NCI-H510A (cell line): ENCODE measurements at regions not wholly inside any gene's neighbourhood (a gene's known extent, or its start where the extent isn't known, plus 50 kb on each side); places are given as distances from the start of the nearest gene placed in this dataset.
"Not testable (repeated sequence)": the region's sequence is repeated elsewhere in the genome, so short reads cannot be mapped to it uniquely, and the experiment has no call there.

ENCODE experiments used
- DNase-seq: peaks from one replicate; lab custom pipeline; 2025; lab: John Stamatoyannopoulos, UW

- DNase-seq: no peak
These were observed 112.1 kb downstream of the CENPF start for GRCh38 chr1:214715126-214715525.

- DNase-seq: no peak
These were observed 114.4 kb downstream of the CENPF start for GRCh38 chr1:214717351-214717750.

GRCh38 chr1:214718724-214719123, 115.7 kb downstream of the CENPF start:
- no peak for DNase-seq

- no peak for DNase-seq
These were observed 116.2 kb downstream of the CENPF start for GRCh38 chr1:214719207-214719606.

- DNase-seq: no peak
These were observed 117.6 kb downstream of the CENPF start for GRCh38 chr1:214720561-214720960.

- DNase-seq: no peak
These were observed 124.3 kb downstream of the CENPF start for GRCh38 chr1:214727274-214727673.

- DNase-seq: no peak
These were observed 136.7 kb downstream of the CENPF start for GRCh38 chr1:214739621-214740238.

GRCh38 chr1:214740471-214740870, 137.5 kb downstream of the CENPF start:
- DNase-seq: no peak

- DNase-seq: no peak
These were observed 144.1 kb downstream of the CENPF start for GRCh38 chr1:214747050-214747635.

- DNase-seq: no peak
These were observed 150.3 kb downstream of the CENPF start for GRCh38 chr1:214753236-214753852.

- DNase-seq: no peak
These were observed 158.0 kb downstream of the CENPF start for GRCh38 chr1:214761030-214761429.

- DNase-seq: no peak
These were observed 159.9 kb downstream of the CENPF start for GRCh38 chr1:214762902-214763301.

GRCh38 chr1:214764502-214764901, 161.5 kb downstream of the CENPF start:
- no peak for DNase-seq

GRCh38 chr1:214767221-214767620, 164.2 kb downstream of the CENPF start:
- DNase-seq: no peak

GRCh38 chr1:214769666-214770065, 166.7 kb downstream of the CENPF start:
- not testable (repeated sequence) for DNase-seq

GRCh38 chr1:214777364-214777763, 174.4 kb downstream of the CENPF start:
- DNase-seq: no peak

- DNase-seq: no peak
These were observed 189.0 kb downstream of the CENPF start for GRCh38 chr1:214791961-214792360.

GRCh38 chr1:214792527-214793186, 189.7 kb downstream of the CENPF start:
- DNase-seq: no peak

GRCh38 chr1:214793708-214794107, 190.7 kb downstream of the CENPF start:
- no peak for DNase-seq

- no peak for DNase-seq
These were observed 198.2 kb downstream of the CENPF start for GRCh38 chr1:214801191-214801590.

- DNase-seq: no peak
These were observed 206.0 kb downstream of the CENPF start for GRCh38 chr1:214808845-214809460.

- DNase-seq: no peak
These were observed 213.6 kb downstream of the CENPF start for GRCh38 chr1:214816603-214817002.
